ENCODE measurements at regions not wholly inside any gene's neighbourhood (a gene's known extent, or its start where the extent isn't known, plus 50 kb on each side); places are given as distances from the start of the nearest gene placed in this dataset.
"Not testable (repeated sequence)": the region's sequence is repeated elsewhere in the genome, so short reads cannot be mapped to it uniquely, and the experiment has no call there.

- no peak for DNase-seq
Measured at GRCh38 chr6:90701146-90701781, 114.4 kb upstream of the MAP3K7 start.

- DNase-seq = no peak
Measured at GRCh38 chr6:90695316-90695715, 108.4 kb upstream of the MAP3K7 start.

- DNase-seq = no peak
Measured at GRCh38 chr6:90694802-90695201, 107.9 kb upstream of the MAP3K7 start.

GRCh38 chr6:90691823-90692222, 105.0 kb upstream of the MAP3K7 start:
- DNase-seq = no peak

GRCh38 chr6:90689172-90689571, 102.3 kb upstream of the MAP3K7 start:
- DNase-seq = no peak

GRCh38 chr6:90687775-90688380, 101.0 kb upstream of the MAP3K7 start:
- no peak for DNase-seq

- no peak for DNase-seq
Measured at GRCh38 chr6:90681863-90682262, 95.0 kb upstream of the MAP3K7 start.

GRCh38 chr6:90678049-90678779, 91.3 kb upstream of the MAP3K7 start:
- DNase-seq = no peak

GRCh38 chr6:90677440-90677839, 90.6 kb upstream of the MAP3K7 start:
- no peak for DNase-seq

GRCh38 chr6:90676516-90677300, 89.8 kb upstream of the MAP3K7 start:
- DNase-seq = no peak

- DNase-seq = not testable (repeated sequence)
Measured at GRCh38 chr6:90675107-90675506, 88.2 kb upstream of the MAP3K7 start.

- DNase-seq = not testable (repeated sequence)
Measured at GRCh38 chr6:90674077-90674476, 87.2 kb upstream of the MAP3K7 start.

GRCh38 chr6:90669846-90670245, 83.0 kb upstream of the MAP3K7 start:
- no peak for DNase-seq

- DNase-seq = no peak
Measured at GRCh38 chr6:90669420-90669819, 82.5 kb upstream of the MAP3K7 start.

GRCh38 chr6:90668141-90668540, 81.3 kb upstream of the MAP3K7 start:
- DNase-seq = no peak

- no peak for DNase-seq
Measured at GRCh38 chr6:90663873-90664272, 77.0 kb upstream of the MAP3K7 start.

GRCh38 chr6:90663106-90663505, 76.2 kb upstream of the MAP3K7 start:
- DNase-seq = no peak

GRCh38 chr6:90660931-90661330, 74.1 kb upstream of the MAP3K7 start:
- no peak for DNase-seq

- no peak for DNase-seq
Measured at GRCh38 chr6:90658497-90658896, 71.6 kb upstream of the MAP3K7 start.

GRCh38 chr6:90656325-90656724, 69.5 kb upstream of the MAP3K7 start:
- no peak for DNase-seq

- no peak for DNase-seq
Measured at GRCh38 chr6:90654806-90655205, 67.9 kb upstream of the MAP3K7 start.

GRCh38 chr6:90654166-90654565, 67.3 kb upstream of the MAP3K7 start:
- no peak for DNase-seq
